Adrenal gland (tissue), 5 donors: ENCODE measurements at regions not wholly inside any gene's neighbourhood (a gene's known extent, or its start where the extent isn't known, plus 50 kb on each side); places are given as distances from the start of the nearest gene placed in this dataset.

Experiments
- CTCF ChIP-seq, 6 experiments: fragments of 450-650 bp in 4 of 6; fragments of 200-600 bp in 2 of 6; sonication (generic) in 1 of 6; IDR thresholded peaks; 1 replicate in 5 of 6; 2 replicates in 1 of 6; pipeline versions ENCODE4 v1.5.1 to v1.8.0; 2016 to 2021; ENCODE audit warnings: antibody characterized with exemption in 6 of 6, mild to moderate bottlenecking in 2 of 6, moderate library complexity in 1 of 6
- POLR2A ChIP-seq, 2 donors: fragments of 450-650 bp; IDR thresholded peaks; one replicate each; pipeline ENCODE4 v1.6.1; 2017; ENCODE audit warnings: antibody characterized with exemption in 2 of 2, mild to moderate bottlenecking in 2 of 2, moderate library complexity in 1 of 2
- donor health status: DM: no; HTN: no; CAD: no.

- TF ChIP-seq CTCF (IDR thresholded peaks at IDR 0.05) (no peak), POLR2A (IDR thresholded peaks at IDR 0.05) (no peak)
Observed at GRCh38 chr10:9515922-9516321, 1461.4 kb downstream of the GATA3 start.
